Glutamatergic neuron (in vitro differentiated cells): ENCODE measurements at regions not wholly inside any gene's neighbourhood (a gene's known extent, or its start where the extent isn't known, plus 50 kb on each side); places are given as distances from the start of the nearest gene placed in this dataset.

Experiments
- DNase-seq: peaks from one replicate; pipeline ENCODE4 v3.0.0; 2022
- H3K27ac Mint-ChIP-seq: one replicate; pipeline ENCODE4 v1.8.0; 2020; ENCODE audit warnings: mild to moderate bottlenecking, mixed read lengths, inconsistent platforms; ENCODE audit not compliant: unreplicated experiment
- H3K27me3 Mint-ChIP-seq: one replicate; pipeline ENCODE4 v1.8.0; 2020; ENCODE audit warnings: mild to moderate bottlenecking, moderate library complexity, mixed read lengths, inconsistent platforms; ENCODE audit not compliant: unreplicated experiment
- H3K36me3 Mint-ChIP-seq: one replicate; pipeline ENCODE4 v1.8.0; 2020; ENCODE audit warnings: mild to moderate bottlenecking, mixed read lengths, inconsistent platforms; ENCODE audit not compliant: unreplicated experiment
- H3K4me1 Mint-ChIP-seq: one replicate; pipeline ENCODE4 v1.8.0; 2020; ENCODE audit warnings: mild to moderate bottlenecking, low read depth, mixed read lengths, inconsistent platforms; ENCODE audit not compliant: unreplicated experiment
- H3K4me3 Mint-ChIP-seq: one replicate; pipeline ENCODE4 v1.8.0; 2020; ENCODE audit warnings: mild to moderate bottlenecking, mixed read lengths, inconsistent platforms; ENCODE audit not compliant: unreplicated experiment
- H3K9me3 Mint-ChIP-seq: one replicate; pipeline ENCODE4 v1.8.0; 2020; ENCODE audit warnings: mild to moderate bottlenecking, moderate library complexity, mixed read lengths, inconsistent platforms; ENCODE audit not compliant: unreplicated experiment
- CTCF ChIP-seq: fragments of 200-600 bp; sonication (generic); IDR thresholded peaks from one replicate; pipeline ENCODE4 v1.5.0; 2021; ENCODE audit not compliant: partially characterized antibody, unreplicated experiment

DNA sequence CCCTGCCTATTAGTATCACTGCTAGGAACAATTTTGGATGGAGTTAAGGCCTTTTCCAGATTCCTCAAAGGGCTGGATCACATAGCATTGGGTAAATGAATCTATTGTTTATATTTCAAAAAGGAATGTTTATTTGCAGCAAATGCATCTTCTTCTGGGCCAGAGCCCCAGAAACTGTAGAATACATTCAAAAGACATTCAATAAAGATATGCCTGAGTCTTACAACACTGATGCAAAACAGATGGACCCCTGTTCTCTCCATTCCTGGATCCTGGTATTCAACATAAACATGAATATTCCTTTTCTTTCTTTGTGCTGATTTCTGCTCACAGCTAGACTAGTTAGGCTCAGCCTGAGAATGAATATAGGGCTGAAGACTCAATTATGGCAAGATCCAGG lies 227.2 kb upstream of the KLHL29 start:
- DNase-seq, result no peak
- no peak for TF ChIP-seq CTCF
- Mint-ChIP-seq H3K27ac (no peak overlapping the region), H3K4me3 (no peak overlapping the region), H3K9me3 (no peaks in the 10 kb centered on the region), H3K4me1 (peaks cover 4% of the 10 kb centered on the region), H3K36me3 (no peaks in the 10 kb centered on the region), H3K27me3 (no peaks in the 10 kb centered on the region)

DNA sequence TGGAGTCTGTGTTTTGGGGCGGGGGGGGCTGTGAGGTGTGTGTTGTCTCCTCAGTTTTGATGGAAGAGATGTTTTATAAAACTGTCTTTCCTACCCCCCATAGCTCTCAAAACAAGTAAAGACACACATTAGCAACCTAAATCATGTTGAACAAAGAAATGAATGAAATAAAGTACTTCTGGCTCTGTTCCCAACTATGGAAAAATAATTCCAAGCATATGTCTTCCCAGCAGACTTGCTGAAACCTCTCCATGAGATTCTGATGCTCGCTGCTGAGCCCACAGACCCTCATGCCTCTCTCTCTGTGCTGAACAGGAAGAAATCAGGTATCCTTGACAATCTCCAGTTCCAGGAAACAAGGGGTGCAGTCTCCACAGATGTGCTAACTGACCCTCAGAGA lies 226.7 kb upstream of the KLHL29 start:
- Mint-ChIP-seq H3K4me1 (peaks cover 2% of the 10 kb centered on the region), H3K36me3 (no peaks in the 10 kb centered on the region), H3K9me3 (no peaks in the 10 kb centered on the region), H3K27me3 (no peaks in the 10 kb centered on the region), H3K27ac (no peak overlapping the region), H3K4me3 (no peak overlapping the region)
- no peak for DNase-seq
- no peak for TF ChIP-seq CTCF

DNA sequence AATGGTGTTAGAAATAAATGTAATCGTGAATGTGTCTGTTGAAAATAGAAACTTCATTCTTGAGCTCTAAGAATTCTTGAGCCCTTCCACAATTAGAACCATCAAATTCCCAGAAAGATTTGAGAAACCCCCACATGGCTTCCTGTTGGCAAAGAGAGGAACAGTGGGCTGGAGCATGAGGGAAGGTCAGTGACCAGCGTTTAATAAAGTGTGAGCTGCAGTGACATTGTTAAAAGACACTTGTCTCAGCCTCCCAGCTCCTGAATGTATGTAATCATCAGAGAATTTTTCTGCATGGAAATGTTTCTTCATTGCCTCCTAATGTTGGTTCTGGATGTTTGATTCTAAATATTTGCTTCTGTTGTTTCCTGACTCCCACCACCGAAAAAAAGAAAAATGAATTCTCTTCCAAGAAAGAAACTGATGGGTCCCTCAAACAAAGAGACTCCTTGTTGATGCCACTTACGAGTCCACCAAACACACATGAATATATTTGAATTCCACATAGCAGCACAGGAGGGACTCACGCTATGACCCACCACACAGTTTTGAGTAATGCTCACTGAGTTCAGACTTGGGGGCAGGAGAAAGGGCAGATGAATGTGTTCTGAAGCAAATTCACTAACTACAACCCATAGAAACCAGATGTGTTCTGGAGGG lies 225.1 kb upstream of the KLHL29 start:
- no peaks in the 10 kb centered on the region for H3K4me1 Mint-ChIP-seq
- no peaks in the 10 kb centered on the region for H3K27me3 Mint-ChIP-seq

GRCh38 chr2:23164173-23164572 lies 220.8 kb upstream of the KLHL29 start:
- Mint-ChIP-seq H3K9me3 (no peaks in the 10 kb centered on the region), H3K27ac (no peak overlapping the region), H3K4me1 (no peaks in the 10 kb centered on the region), H3K27me3 (no peaks in the 10 kb centered on the region), H3K36me3 (no peaks in the 10 kb centered on the region), H3K4me3 (no peak overlapping the region)
- no peak for DNase-seq
- TF ChIP-seq CTCF, result no peak

More for the DNA sequence above, 225.1 kb upstream of the KLHL29 start:
- no peaks in the 10 kb centered on the region for H3K9me3 Mint-ChIP-seq
- no peak overlapping the region for H3K4me3 Mint-ChIP-seq
- H3K36me3 Mint-ChIP-seq, result no peaks in the 10 kb centered on the region
- DNase-seq, result no peak
- no peak for TF ChIP-seq CTCF
- H3K27ac Mint-ChIP-seq, result no peak overlapping the region

DNA sequence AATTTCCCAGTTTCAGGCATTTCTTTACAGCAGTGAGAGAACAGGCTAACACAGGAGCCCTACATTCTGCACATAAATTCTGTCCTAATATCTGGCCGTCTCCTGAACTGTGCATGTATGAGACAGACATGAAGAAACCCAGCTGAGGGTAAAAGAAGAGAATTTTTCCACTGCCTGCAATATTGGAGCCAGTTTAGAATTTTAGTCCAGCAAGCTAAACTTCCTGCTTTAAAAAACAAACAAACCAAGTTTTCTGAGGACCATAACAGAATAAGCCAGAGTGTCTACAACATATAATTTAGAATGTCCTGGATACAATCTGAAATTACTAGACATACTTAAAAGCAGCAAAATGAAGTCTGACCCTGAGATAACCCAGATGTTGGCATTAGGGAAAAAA lies 215.1 kb upstream of the KLHL29 start:
- no peak for DNase-seq
- TF ChIP-seq CTCF, result no peak
- Mint-ChIP-seq H3K4me1 (no peaks in the 10 kb centered on the region), H3K9me3 (no peaks in the 10 kb centered on the region), H3K27me3 (no peaks in the 10 kb centered on the region), H3K4me3 (no peak overlapping the region), H3K27ac (no peak overlapping the region), H3K36me3 (no peaks in the 10 kb centered on the region)
